ENCODE measurements at regions not wholly inside any gene's neighbourhood (a gene's known extent, or its start where the extent isn't known, plus 50 kb on each side); places are given as distances from the start of the nearest gene placed in this dataset.

DNA sequence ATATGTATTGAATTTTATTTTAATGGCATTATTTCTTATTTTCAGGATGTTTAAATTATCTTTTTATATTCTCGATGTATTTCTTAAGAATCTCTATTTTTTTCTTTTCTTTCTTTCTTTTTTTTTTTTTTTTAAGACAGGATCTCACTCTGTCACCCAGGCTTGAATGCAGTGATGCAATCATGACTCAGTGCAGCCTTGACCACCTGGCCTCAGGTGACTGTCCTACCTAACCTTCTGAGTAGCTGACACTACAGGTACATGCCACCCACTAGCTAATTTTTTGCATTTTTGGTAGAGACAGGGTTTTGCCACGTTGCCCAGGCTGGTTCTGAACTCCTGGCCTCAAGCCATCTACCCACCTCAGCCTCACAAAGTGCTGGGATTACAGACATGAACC lies 143.8 kb upstream of the LAMA2 start:
- no peaks in the 10 kb centered on the region for H3K27me3 ChIP-seq
- H3K4me2 ChIP-seq, result no peak overlapping the region
- H3K9me3 ChIP-seq, result no peaks in the 10 kb centered on the region
- TF ChIP-seq Cebpa-rat (IDR thresholded peaks at IDR 0.05), result no peak
- H4K20me1 ChIP-seq, result no peaks in the 10 kb centered on the region
- H3K9ac ChIP-seq, result no peak overlapping the region
- no peak overlapping the region for H3K4me3 ChIP-seq
- no peaks in the 10 kb centered on the region for H3K4me1 ChIP-seq
- no peaks in the 10 kb centered on the region for H3K36me3 ChIP-seq
- H3K27ac ChIP-seq, result no peak overlapping the region

DNA sequence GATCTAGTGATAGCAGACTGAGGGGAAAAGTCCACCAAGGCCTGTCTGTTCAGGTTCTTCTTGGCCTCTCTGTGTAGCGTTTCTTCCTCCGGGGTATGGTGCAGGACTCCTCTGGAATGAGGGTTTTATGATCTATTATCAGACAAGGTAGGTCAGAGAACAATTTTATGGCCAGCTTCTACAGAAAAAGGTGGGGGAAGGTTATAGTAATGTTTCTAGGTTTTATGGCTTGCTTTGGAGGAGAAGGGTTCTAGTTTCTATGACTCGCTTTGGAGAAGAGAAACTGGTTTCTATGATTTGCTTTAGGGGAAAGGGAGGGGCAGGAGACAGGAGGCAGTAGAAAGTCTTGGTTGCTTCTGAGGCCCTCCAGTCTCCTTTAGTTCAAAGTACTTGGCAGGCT lies 144.8 kb upstream of the LAMA2 start:
- Histone ChIP-seq H3K27me3 (no peaks in the 10 kb centered on the region), H3K27ac (no peak overlapping the region), H3K4me1 (no peaks in the 10 kb centered on the region), H3K4me3 (no peak overlapping the region), H3K36me3 (no peaks in the 10 kb centered on the region), H4K20me1 (no peaks in the 10 kb centered on the region), H3K9me3 (no peaks in the 10 kb centered on the region), H3K4me2 (no peak overlapping the region), H3K9ac (no peak overlapping the region)
- no peak for TF ChIP-seq Cebpa-rat (IDR thresholded peaks at IDR 0.05)

DNA sequence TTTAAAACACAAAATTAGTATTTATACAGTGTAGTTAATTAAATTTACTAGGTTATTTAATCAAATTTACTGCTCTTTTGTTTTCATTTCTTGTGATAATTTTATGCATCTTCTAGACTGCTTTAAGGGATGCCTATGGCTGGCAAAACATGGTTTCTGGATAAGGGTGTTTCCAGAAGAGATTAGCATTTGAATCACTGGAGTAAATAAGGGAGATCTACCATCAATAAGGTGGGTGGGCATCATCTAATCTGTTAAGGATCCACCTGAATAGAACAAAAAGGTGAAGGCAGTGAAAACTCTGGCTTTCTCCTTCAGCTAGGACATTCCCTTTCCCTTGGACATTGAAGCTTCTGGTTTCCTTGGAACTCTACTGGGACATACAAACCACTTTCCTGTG lies 146.2 kb upstream of the LAMA2 start:
- Histone ChIP-seq H3K4me2 (no peak overlapping the region), H3K4me3 (no peak overlapping the region), H4K20me1 (no peaks in the 10 kb centered on the region), H3K9me3 (no peaks in the 10 kb centered on the region), H3K36me3 (no peaks in the 10 kb centered on the region), H3K27me3 (no peaks in the 10 kb centered on the region), H3K4me1 (no peaks in the 10 kb centered on the region), H3K27ac (no peak overlapping the region), H3K9ac (no peak overlapping the region)
- TF ChIP-seq Cebpa-rat (IDR thresholded peaks at IDR 0.05), result no peak

DNA sequence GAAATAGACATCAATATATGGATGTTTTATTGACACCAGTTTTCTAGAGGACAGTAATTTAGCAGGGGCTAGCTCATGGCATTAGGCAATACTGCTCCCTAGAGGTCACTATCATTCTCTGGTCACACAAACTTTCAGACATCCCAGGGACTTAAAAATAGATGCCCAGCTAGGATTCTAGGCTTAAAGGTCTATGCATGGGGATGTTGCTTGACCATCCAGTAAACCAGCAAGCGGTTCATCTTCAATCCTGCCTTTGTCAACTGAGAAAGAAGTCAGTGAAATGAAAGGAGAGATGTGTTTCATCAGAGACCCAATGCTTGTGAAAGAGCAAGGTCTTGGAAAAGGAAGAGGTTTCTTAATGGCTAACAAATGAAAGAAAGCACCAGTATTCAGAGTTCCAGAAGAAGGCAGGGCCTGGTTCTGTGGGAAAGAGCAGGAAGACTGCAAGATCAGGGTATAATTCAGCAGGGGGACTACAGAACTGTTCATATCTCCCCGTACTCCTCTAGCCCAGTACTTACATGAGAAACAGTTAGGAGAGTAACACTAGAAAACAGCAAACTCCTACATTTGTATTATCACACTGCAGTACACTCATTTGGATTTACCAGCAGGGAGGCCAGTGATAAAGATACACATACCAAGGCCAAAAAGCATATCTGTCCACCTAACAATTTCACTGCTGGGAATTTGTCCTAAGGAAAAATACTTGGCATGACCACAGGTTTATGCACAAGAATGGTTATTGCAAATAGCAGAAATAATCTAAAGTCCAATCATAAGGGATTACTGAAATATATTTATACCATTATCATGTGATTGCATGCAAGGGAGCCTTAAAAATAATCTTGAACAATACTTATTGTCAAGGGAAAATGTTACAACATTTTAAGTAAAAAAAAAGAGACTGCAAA lies 151.4 kb upstream of the LAMA2 start:
- no peaks in the 10 kb centered on the region for H3K9me3 ChIP-seq
- no peak overlapping the region for H3K27ac ChIP-seq

DNA sequence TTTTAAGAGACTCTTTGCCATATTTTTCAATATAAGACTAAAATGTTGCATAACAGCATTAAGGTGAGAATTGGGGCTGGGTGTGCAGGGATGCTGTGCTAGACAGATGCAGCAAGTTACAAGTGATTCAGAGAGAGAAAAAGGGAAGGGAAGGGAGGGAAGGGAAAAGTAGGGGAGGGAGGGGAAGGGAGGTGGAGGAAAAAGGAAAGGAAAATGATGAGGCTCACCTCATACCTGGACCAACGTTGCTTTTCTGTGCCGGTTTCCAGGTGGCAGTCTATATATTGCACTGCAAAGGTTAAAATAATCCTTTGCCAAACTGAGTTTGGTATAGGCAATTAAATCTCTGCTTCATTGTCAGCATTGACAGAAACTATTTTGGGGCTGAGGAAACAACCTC lies 155.4 kb upstream of the LAMA2 start:
- Histone ChIP-seq H3K27ac (no peak overlapping the region), H3K4me1 (no peaks in the 10 kb centered on the region), H4K20me1 (no peaks in the 10 kb centered on the region), H3K4me2 (no peak overlapping the region), H3K4me3 (no peak overlapping the region), H3K9ac (no peak overlapping the region), H3K36me3 (no peaks in the 10 kb centered on the region), H3K9me3 (no peaks in the 10 kb centered on the region), H3K27me3 (no peaks in the 10 kb centered on the region)
- TF ChIP-seq Cebpa-rat (IDR thresholded peaks at IDR 0.05), result no peak

More for the DNA sequence above, 151.4 kb upstream of the LAMA2 start:
- Histone ChIP-seq H3K36me3 (no peaks in the 10 kb centered on the region), H3K27me3 (no peaks in the 10 kb centered on the region), H3K4me2 (no peak overlapping the region), H3K4me1 (no peaks in the 10 kb centered on the region), H3K4me3 (no peak overlapping the region), H4K20me1 (no peaks in the 10 kb centered on the region), H3K9ac (no peak overlapping the region)
- no peak for TF ChIP-seq Cebpa-rat (IDR thresholded peaks at IDR 0.05)

DNA sequence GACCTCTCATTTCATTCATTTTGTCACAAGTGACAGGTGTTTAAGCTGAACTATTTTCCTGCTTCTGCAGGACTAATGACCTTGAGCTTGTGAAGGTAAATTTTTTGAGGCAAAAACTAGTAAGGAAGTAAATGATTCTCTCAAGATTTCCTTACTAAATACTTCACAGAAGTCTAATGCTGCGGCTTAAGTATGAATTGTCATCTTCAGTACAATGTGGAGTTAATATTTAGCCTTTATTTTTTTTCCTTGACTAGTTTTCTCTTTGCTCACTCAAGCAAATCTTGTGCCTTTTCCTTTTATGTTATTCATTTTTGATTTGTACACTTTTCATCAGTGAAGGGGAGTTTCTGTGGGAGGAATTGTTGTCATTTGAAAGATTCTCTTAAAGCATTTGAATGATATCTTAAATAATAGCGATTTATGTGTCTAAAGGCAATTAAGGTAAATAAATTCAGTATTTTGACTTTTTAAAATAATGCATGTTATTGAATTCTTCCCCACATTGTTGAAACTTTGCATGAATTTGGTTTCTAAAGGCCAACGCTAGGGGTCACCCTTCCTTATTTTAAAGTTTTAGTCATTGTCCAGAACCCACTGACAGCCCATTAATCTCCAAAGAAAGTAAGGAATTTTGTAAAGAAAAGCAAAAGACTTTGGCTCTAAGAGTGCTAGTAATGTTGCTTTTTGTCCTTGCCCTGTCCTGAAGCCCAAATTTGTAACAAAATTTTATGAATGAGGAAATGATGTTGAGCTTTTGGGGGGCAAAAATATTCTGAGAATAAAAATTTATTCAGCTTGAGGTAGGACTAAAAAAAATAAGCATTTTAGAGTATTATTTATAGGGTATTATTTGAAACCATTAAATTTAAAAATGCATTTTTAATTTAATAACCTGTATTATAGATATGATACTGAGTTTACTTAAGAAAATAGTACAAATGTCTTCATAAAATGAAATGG lies 157.4 kb upstream of the LAMA2 start:
- Histone ChIP-seq H3K27ac (no peak overlapping the region), H3K27me3 (no peaks in the 10 kb centered on the region), H3K4me2 (no peak overlapping the region), H3K9me3 (no peaks in the 10 kb centered on the region), H4K20me1 (no peaks in the 10 kb centered on the region), H3K36me3 (no peaks in the 10 kb centered on the region), H3K4me3 (no peak overlapping the region), H3K9ac (no peak overlapping the region), H3K4me1 (no peaks in the 10 kb centered on the region)
- no peak for TF ChIP-seq Cebpa-rat (IDR thresholded peaks at IDR 0.05)

DNA sequence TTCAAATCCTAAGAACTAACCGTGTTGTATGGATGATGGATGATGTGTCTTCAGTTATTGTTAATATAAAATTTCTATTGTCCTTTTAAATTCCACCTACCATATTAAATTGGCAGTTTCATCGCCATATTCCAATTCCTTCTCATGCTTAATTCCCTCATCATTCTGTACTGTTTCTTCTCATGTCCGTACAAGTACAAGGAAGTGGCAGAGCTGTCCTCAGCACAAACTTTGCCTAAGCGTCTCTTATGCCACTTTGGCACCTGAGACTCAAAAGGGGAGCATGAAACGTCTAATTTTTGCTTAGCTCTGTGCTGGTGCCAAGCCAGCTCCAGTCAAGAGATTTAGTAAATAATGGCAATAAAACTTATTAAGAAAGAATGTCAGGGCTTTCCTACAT lies 158.2 kb upstream of the LAMA2 start:
- Histone ChIP-seq H3K36me3 (no peaks in the 10 kb centered on the region), H3K4me1 (no peaks in the 10 kb centered on the region), H3K9me3 (no peaks in the 10 kb centered on the region), H3K4me2 (no peak overlapping the region), H3K9ac (no peak overlapping the region), H4K20me1 (no peaks in the 10 kb centered on the region), H3K27ac (no peak overlapping the region), H3K27me3 (no peaks in the 10 kb centered on the region), H3K4me3 (no peak overlapping the region)
- no peak for TF ChIP-seq Cebpa-rat (IDR thresholded peaks at IDR 0.05)

DNA sequence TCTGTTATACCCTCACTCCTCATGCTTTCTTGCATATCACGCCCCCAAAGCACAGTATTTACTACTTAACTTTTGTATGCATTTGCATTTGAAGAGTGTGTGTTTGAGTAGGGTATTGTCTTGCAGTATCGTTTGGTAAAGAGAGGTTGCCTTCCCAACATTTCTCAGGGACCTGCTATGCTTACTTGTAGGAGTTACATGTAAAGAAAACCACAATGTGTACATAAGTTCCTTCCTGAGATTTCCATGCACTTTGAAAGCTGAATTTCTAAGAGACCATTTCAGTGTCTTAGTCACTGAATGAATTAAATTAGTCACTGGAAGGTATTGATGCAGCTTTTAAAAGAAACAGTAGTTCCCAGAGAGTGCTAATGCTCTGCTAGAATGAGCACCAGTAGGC lies 159.3 kb upstream of the LAMA2 start:
- Histone ChIP-seq H3K27ac (no peak overlapping the region), H3K4me1 (no peaks in the 10 kb centered on the region), H3K4me2 (no peak overlapping the region), H3K9me3 (no peaks in the 10 kb centered on the region), H3K4me3 (no peak overlapping the region), H3K9ac (no peak overlapping the region), H3K27me3 (no peaks in the 10 kb centered on the region), H4K20me1 (no peaks in the 10 kb centered on the region), H3K36me3 (no peaks in the 10 kb centered on the region)
- TF ChIP-seq Cebpa-rat (IDR thresholded peaks at IDR 0.05), result no peak

DNA sequence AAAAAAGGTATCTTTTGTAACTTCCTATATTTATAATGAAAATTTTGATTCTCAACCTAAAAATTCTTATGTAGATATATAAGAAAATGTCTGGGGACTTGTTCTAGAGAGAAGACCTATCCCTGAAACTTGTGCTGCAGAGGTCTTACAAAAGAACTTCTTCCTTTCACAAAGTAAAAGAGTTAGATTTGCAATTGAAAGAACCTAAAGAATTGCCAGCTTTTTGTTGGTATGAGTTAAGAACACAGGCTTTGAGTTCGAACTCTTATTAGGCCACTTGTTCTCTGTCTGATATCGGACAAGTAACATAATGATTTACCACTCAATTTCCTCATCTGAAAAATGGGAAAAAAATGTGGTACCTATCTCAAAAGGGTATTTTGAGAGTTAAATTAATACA lies 162.0 kb upstream of the LAMA2 start:
- Histone ChIP-seq H3K4me1 (no peaks in the 10 kb centered on the region), H3K4me3 (no peak overlapping the region), H4K20me1 (no peaks in the 10 kb centered on the region), H3K27ac (no peak overlapping the region), H3K9ac (no peak overlapping the region), H3K36me3 (no peaks in the 10 kb centered on the region), H3K27me3 (no peaks in the 10 kb centered on the region), H3K4me2 (no peak overlapping the region), H3K9me3 (no peaks in the 10 kb centered on the region)
- no peak for TF ChIP-seq Cebpa-rat (IDR thresholded peaks at IDR 0.05)

DNA sequence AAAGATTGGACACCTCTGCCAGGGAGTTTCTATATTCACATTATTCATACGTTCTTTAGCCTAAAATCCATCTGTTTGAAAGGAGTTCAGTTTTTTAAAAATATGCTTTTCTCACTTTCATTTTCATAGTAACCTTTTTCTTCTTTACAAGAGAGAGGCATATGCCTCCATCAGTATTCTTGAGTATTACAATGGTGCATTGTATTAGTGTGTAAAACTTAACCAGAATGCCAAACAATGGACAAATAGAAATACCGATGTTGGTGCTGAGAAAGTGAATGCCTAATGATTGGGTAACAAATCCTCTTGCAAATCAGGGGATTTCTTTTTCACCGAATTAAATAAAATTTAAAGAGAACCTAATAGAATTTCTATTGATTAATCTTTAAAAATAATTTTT lies 163.2 kb upstream of the LAMA2 start:
- no peaks in the 10 kb centered on the region for H3K36me3 ChIP-seq
- no peak overlapping the region for H3K4me2 ChIP-seq
- no peaks in the 10 kb centered on the region for H4K20me1 ChIP-seq
- H3K4me1 ChIP-seq, result no peaks in the 10 kb centered on the region
- H3K4me3 ChIP-seq, result no peak overlapping the region
- no peak overlapping the region for H3K27ac ChIP-seq
- H3K9ac ChIP-seq, result no peak overlapping the region
- no peak for TF ChIP-seq Cebpa-rat (IDR thresholded peaks at IDR 0.05)
- no peaks in the 10 kb centered on the region for H3K9me3 ChIP-seq
- H3K27me3 ChIP-seq, result no peaks in the 10 kb centered on the region

Data from BLaER1 (cell line).